ENCODE measurements at regions not wholly inside any gene's neighbourhood (a gene's known extent, or its start where the extent isn't known, plus 50 kb on each side); places are given as distances from the start of the nearest gene placed in this dataset.

GRCh38 chr1:208500375-208500774 is 256.2 kb upstream of the PLXNA2 start:
- Histone ChIP-seq H3K4me1 (peaks cover 0 to 5% of the 10 kb centered on the region in 2 donors), H3K36me3 (no peaks in the 10 kb centered on the region), H3K27me3 (no peaks in the 10 kb centered on the region), H3K9me3 (no peaks in the 10 kb centered on the region), H3K27ac (no peak overlapping the region), H3K4me3 (no peak overlapping the region)
- TF ChIP-seq, protein P1, sequence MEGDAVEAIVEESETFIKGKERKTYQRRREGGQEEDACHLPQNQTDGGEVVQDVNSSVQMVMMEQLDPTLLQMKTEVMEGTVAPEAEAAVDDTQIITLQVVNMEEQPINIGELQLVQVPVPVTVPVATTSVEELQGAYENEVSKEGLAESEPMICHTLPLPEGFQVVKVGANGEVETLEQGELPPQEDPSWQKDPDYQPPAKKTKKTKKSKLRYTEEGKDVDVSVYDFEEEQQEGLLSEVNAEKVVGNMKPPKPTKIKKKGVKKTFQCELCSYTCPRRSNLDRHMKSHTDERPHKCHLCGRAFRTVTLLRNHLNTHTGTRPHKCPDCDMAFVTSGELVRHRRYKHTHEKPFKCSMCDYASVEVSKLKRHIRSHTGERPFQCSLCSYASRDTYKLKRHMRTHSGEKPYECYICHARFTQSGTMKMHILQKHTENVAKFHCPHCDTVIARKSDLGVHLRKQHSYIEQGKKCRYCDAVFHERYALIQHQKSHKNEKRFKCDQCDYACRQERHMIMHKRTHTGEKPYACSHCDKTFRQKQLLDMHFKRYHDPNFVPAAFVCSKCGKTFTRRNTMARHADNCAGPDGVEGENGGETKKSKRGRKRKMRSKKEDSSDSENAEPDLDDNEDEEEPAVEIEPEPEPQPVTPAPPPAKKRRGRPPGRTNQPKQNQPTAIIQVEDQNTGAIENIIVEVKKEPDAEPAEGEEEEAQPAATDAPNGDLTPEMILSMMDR (IDR thresholded peaks at IDR 0.05) = no peak
- intact Hi-C loops (cut with DNase I) = no loop called here
- no peak for DNase-seq (ENCODE audit: low spot score in 2 of 2)

- H3K27ac ChIP-seq = no peak overlapping the region
- peaks cover 0 to 5% of the 10 kb centered on the region in 2 donors for H3K4me1 ChIP-seq
- no peaks in the 10 kb centered on the region for H3K27me3 ChIP-seq
- no peak for DNase-seq (ENCODE audit: low spot score in 2 of 2)
- TF ChIP-seq, protein P1 (IDR thresholded peaks at IDR 0.05) = no peak
- intact Hi-C loops (cut with DNase I) = no loop called here
- H3K36me3 ChIP-seq = no peaks in the 10 kb centered on the region
- H3K9me3 ChIP-seq = no peaks in the 10 kb centered on the region
- H3K4me3 ChIP-seq = no peak overlapping the region
Measured at GRCh38 chr1:208501542-208501941, 257.4 kb upstream of the PLXNA2 start.

DNA sequence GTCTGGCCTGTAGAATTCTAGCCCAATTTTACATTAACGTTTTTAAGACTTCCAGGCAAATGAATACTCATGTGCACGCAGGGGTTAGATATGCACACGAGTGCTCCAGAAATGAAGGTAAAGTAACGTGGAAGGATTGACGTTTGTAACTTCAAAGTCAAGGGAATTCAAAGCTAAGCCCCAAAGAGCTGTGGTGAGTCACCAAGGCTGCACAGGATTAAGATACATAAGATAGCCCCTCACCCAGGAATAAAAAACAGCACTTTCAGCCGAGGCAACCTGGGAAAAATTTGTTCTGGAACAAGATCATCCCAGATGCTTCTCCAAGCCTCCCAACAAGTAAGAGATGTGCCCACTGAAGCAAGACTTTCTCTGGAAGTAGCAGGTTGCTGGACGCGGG is 259.6 kb upstream of the PLXNA2 start:
- Histone ChIP-seq H3K27me3 (no peaks in the 10 kb centered on the region), H3K36me3 (no peaks in the 10 kb centered on the region), H3K4me1 (peaks cover 0 to 5% of the 10 kb centered on the region in 2 donors), H3K9me3 (no peaks in the 10 kb centered on the region), H3K4me3 (no peak overlapping the region), H3K27ac (no peak overlapping the region)
- TF ChIP-seq, protein P1 (IDR thresholded peaks at IDR 0.05) = no peak
- intact Hi-C loops (cut with DNase I) = no loop called here
- no peak for DNase-seq (ENCODE audit: low spot score in 2 of 2)

DNA sequence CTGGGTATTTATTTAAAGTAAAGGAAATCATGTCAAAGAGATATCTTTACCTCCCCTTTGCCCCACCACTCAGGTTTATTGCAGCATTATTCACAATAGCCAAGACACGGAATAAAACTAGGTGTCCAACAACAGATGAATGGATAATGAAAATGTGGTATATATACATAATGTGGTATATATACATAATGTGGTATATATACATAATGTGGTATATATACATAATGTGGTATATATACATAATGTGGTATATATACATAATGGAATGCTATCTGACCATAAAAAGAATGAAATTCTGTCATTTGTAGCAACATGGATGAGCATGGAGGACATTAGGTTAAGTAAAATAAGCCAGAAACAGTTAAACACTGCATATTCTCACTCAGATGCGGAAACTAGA is 262.6 kb upstream of the PLXNA2 start:
- Histone ChIP-seq H3K4me1 (no peaks in the 10 kb centered on the region), H3K27ac (no peak overlapping the region), H3K4me3 (no peak overlapping the region), H3K9me3 (no peaks in the 10 kb centered on the region), H3K27me3 (no peaks in the 10 kb centered on the region), H3K36me3 (no peaks in the 10 kb centered on the region)
- TF ChIP-seq, protein P1 (IDR thresholded peaks at IDR 0.05) = no peak
- intact Hi-C loops (cut with DNase I) = no loop called here
- no peak for DNase-seq (ENCODE audit: low spot score in 2 of 2)

GRCh38 chr1:208509072-208509471 is 264.9 kb upstream of the PLXNA2 start:
- Histone ChIP-seq H3K36me3 (no peaks in the 10 kb centered on the region), H3K4me1 (no peaks in the 10 kb centered on the region), H3K27me3 (no peaks in the 10 kb centered on the region), H3K4me3 (no peak overlapping the region), H3K9me3 (no peaks in the 10 kb centered on the region), H3K27ac (no peak overlapping the region)
- no peak for DNase-seq (ENCODE audit: low spot score in 2 of 2)
- TF ChIP-seq, protein P1 (IDR thresholded peaks at IDR 0.05) = no peak
- intact Hi-C loops (cut with DNase I) = no loop called here

Measured in ascending aorta (tissue), 2 donors.